HG03460 (cell line): ENCODE measurements at regions not wholly inside any gene's neighbourhood (a gene's known extent, or its start where the extent isn't known, plus 50 kb on each side); places are given as distances from the start of the nearest gene placed in this dataset.

Source experiments
- ATAC-seq: cut with Tn5 transposase; IDR thresholded peaks from one replicate; pipeline ENCODE4 v1.9.1; 2021; ENCODE audit not compliant: unreplicated experiment

DNA sequence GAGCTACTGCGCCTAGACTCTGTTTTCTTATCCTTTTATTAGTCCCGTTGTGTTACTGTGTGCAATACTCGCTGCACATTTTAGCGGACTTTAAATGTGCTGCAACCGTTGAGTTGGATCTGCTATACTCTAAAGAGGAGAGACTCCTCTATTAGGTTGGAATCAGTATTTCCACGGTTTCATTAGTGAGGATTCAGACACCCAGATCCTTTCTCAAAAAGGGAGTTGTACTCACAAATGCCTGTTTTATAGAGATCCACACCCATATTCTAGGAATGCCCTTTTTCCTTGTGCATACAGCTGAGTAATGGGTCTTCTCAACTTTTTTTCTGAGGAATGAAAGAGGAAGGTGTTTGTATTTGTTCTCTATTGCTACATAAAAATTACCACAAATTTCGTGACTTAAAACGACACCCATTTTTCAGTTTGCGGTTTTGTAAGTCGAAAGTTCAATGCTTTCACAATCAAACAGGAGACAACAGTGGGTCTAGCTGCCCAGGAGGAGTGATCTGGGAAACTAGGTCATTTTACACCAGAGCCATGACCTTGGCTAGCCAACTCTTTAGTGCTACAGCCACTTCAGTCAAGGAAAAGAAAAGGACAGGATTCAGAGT is 52.8 kb upstream of the SLC44A1 start:
- no peak for ATAC-seq

DNA sequence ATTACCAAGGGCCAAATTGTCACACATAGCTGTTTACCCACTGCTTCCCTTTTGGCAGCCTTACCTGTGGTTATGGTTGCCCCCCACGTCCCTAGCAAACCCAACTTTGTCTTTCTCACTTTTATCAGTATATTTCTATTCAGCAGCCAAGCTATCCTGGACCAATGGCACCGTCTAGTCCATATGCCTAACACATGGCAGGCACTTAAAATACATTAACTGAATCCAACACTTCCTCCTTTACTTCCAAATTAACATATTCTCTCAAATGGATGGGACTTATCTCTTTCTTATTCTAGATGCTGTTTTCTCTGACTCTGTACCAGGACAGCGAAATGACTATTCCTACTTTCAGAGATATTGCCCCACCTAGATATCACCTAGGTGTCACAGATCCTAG is 50.9 kb upstream of the SLC44A1 start:
- ATAC-seq: no peak

DNA sequence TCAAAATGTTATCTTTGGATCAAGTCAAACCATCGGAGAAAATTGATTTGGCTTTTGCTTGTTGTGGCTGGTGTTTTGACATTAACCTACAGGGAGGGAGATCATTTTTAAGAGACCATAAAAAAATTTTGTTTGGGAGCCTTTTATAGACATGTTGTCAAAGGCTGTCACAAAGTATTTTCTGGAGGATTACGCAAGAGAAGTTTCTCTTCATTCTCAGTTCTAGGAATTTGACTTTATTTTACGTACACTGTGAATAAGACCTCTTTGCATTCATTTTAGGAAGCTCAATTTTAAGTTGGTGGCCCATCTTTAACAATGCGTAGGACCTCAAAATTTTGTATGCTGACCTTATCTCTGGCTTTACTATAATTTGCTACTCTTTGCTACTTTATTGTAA is 50.2 kb upstream of the SLC44A1 start:
- ATAC-seq: no peak
